Ectodermal cell (in vitro differentiated cells): ENCODE measurements at regions not wholly inside any gene's neighbourhood (a gene's known extent, or its start where the extent isn't known, plus 50 kb on each side); places are given as distances from the start of the nearest gene placed in this dataset.

Experiments used
- H3K27ac ChIP-seq: 2 replicates; pipeline ENCODE4 v1.7.0; 2013; ENCODE audit warnings: mild to moderate bottlenecking, low read depth, low read length; ENCODE audit not compliant: insufficient read depth, poor library complexity, severe bottlenecking
- H3K27me3 ChIP-seq: 2 replicates; pipeline ENCODE4 v1.7.0; 2013; ENCODE audit warnings: mild to moderate bottlenecking, low read length; ENCODE audit not compliant: insufficient read depth, control insufficient read depth, poor library complexity, severe bottlenecking
- H3K36me3 ChIP-seq: one replicate; pipeline ENCODE4 v1.7.0; 2013; ENCODE audit warnings: low read length; ENCODE audit not compliant: control insufficient read depth, insufficient read depth
- H3K4me1 ChIP-seq: one replicate; pipeline ENCODE4 v1.7.0; 2013; ENCODE audit warnings: low read length; ENCODE audit not compliant: control insufficient read depth, insufficient read depth
- H3K4me3 ChIP-seq: 2 replicates; pipeline ENCODE4 v1.7.0; 2013; ENCODE audit warnings: low read depth, low read length, control low read depth; ENCODE audit not compliant: insufficient read depth
- H3K9me3 ChIP-seq: 2 replicates; pipeline ENCODE4 v1.7.0; 2013; ENCODE audit warnings: mild to moderate bottlenecking, low read length, moderate library complexity; ENCODE audit not compliant: control insufficient read depth
- WGBS, 2 experiments: methylation state at CpG; one replicate each; pipeline ENCODE4 v1.1.7; 2013; ENCODE audit warnings: missing lambda C conversion rate in 2 of 2; 5-methylcytosine and 5-hydroxymethylcytosine counted together

DNA sequence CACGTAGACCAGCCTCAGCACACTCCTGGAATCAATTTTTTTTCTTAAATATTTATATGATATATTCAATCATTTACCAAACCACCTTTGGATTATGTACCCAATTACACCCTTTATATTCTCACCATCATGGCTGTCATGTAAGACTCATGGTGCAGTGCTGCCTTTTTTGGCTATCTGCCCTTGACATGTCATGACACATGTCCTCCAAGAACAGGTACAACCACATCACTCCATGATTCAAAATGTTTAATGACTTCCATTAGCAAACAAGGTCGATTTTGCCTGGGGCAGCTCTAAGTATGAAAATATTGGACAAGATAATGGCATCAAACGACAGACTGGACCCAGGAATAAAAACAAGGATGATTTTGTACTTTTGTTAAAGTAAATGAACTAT is 861.1 kb upstream of the ADAMTS5 start:
- Histone ChIP-seq H3K27ac (no peak overlapping the region), H3K36me3 (no peaks in the 10 kb centered on the region), H3K27me3 (no peaks in the 10 kb centered on the region), H3K4me1 (no peaks in the 10 kb centered on the region), H3K4me3 (no peak overlapping the region), H3K9me3 (no peaks in the 10 kb centered on the region)
- 94 to 95% methylated on average over 2 to 3 of the region's 3 CpGs for WGBS, 2 experiments

DNA sequence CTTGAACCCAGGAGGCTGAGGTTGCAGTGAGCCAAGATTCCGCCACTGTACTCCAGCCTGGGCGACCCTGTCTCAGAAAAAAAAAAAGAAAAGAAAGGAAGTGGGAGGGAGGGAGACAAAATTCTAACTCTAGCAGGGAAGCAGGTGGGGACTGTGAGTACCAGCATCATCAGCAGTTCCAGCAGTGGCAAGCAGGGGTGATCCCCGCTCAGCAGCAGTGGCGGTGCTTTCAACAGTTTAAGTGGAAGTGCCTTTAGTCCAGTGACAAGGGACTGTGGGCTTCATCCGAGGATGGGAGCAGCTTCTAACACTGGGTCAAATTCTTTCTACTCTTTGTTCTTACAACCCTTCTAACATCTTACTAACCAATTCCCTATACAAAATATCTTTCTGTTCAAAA is 858.1 kb upstream of the ADAMTS5 start:
- H3K36me3 ChIP-seq, result no peaks in the 10 kb centered on the region
- H3K27ac ChIP-seq, result no peak overlapping the region
- no peaks in the 10 kb centered on the region for H3K4me1 ChIP-seq
- WGBS, 2 experiments, result 84 to 89% methylated on average over 5 of the region's 5 CpGs
- H3K27me3 ChIP-seq, result no peaks in the 10 kb centered on the region
- H3K4me3 ChIP-seq, result no peak overlapping the region
- H3K9me3 ChIP-seq, result no peaks in the 10 kb centered on the region

DNA sequence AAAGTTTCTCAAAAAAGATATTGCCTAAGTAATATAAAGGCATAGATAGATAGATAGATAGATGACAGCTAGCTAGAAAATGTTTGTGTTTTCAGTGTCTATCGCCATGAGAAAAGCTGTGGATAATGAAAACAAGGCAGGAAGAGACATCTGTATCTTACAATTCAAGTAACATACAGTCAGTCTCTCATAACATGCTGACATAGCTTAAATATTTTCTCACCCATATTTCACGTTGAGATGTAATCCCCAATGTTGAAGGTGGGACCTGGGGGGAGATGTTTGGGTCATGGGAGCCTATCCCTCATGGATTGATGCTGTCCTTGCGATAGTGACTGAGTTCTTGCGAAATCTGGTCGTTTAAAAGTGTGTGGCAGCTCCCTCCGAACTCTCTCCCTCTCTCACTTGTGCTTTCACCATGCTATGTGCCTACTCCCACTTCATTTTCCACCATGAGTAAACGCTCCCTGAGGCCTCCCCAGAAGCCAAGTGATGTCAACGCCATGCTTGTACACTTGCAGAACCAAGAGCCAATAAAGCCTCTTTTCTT is 856.8 kb upstream of the ADAMTS5 start:
- 89 to 93% methylated on average over 7 to 8 of the region's 8 CpGs for WGBS, 2 experiments
- no peaks in the 10 kb centered on the region for H3K27me3 ChIP-seq

DNA sequence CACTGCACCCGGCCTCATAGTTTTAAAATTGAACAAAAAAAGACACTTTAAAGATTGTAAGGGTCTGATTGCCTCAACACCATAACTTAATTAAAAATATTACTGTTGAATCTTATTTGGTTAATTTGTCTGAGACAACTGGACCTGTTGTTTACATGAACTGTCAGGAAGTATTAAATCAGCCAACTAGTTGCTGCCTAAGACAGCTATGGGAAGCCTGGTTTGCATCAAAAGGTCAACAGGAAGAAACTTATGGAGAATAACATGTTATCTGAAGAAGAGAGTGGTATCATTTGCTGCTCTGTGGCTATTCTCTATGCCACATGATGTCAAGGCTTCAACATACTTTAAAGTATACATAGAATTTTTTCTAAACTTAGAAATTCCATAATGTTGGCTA is 853.5 kb upstream of the ADAMTS5 start:
- H3K4me3 ChIP-seq, result no peak overlapping the region
- no peak overlapping the region for H3K27ac ChIP-seq
- no peaks in the 10 kb centered on the region for H3K4me1 ChIP-seq
- H3K9me3 ChIP-seq, result no peaks in the 10 kb centered on the region
- 88% methylated on average over 1 of the region's 1 CpG; no CpG with 5 or more reads in 1 of the 2 experiments for WGBS, 2 experiments
- H3K36me3 ChIP-seq, result no peaks in the 10 kb centered on the region
- H3K27me3 ChIP-seq, result no peaks in the 10 kb centered on the region

More for the DNA sequence above, 856.8 kb upstream of the ADAMTS5 start:
- Histone ChIP-seq H3K9me3 (no peaks in the 10 kb centered on the region), H3K36me3 (no peaks in the 10 kb centered on the region), H3K4me3 (no peak overlapping the region), H3K4me1 (no peaks in the 10 kb centered on the region), H3K27ac (no peak overlapping the region)

DNA sequence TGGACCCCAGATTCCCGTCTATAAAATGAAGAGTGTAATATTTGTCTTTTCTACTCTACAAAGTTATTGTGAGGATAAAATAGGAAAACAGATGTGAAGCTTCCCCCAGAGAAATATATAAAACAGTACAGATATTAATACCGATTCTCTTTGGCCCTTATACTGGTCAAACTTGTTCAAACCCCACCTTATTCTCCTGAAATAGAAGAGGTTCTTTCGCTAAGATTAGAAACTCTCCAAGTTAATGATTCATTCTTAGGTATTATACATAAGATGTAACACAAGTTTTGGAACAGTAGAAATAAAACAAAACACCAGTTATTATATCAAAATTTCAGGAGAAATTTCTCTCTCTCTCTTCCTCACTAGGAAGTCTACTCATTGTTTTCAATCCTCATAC is 852.4 kb upstream of the ADAMTS5 start:
- WGBS, 2 experiments, result 91 to 100% methylated on average over 1 to 2 of the region's 3 CpGs
- no peak overlapping the region for H3K27ac ChIP-seq
- no peaks in the 10 kb centered on the region for H3K36me3 ChIP-seq
- H3K9me3 ChIP-seq, result no peaks in the 10 kb centered on the region
- no peaks in the 10 kb centered on the region for H3K4me1 ChIP-seq
- no peaks in the 10 kb centered on the region for H3K27me3 ChIP-seq
- H3K4me3 ChIP-seq, result no peak overlapping the region

DNA sequence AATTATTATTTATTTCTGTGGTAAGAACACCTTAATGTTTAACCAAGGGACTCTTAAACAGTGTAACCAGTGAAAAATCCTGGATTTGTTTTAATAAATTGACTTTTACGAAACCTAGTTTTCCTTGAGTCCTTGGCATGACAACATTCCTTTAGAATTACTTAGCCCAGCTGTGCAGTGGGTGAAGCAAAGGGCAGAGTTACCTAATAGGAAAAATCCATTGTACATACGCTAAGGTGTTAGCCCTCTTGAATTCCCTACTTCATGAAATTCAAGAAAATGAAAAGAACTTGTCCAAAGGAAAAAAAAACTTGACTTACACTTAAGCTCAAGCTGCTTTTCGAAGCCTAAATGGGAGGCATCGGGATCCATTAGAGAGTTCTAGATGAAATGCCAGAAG is 852.0 kb upstream of the ADAMTS5 start:
- Histone ChIP-seq H3K36me3 (no peaks in the 10 kb centered on the region), H3K27me3 (no peaks in the 10 kb centered on the region), H3K4me3 (no peak overlapping the region), H3K27ac (no peak overlapping the region), H3K9me3 (no peaks in the 10 kb centered on the region), H3K4me1 (no peaks in the 10 kb centered on the region)
- WGBS, 2 experiments, result 94 to 96% methylated on average over 4 of the region's 4 CpGs

DNA sequence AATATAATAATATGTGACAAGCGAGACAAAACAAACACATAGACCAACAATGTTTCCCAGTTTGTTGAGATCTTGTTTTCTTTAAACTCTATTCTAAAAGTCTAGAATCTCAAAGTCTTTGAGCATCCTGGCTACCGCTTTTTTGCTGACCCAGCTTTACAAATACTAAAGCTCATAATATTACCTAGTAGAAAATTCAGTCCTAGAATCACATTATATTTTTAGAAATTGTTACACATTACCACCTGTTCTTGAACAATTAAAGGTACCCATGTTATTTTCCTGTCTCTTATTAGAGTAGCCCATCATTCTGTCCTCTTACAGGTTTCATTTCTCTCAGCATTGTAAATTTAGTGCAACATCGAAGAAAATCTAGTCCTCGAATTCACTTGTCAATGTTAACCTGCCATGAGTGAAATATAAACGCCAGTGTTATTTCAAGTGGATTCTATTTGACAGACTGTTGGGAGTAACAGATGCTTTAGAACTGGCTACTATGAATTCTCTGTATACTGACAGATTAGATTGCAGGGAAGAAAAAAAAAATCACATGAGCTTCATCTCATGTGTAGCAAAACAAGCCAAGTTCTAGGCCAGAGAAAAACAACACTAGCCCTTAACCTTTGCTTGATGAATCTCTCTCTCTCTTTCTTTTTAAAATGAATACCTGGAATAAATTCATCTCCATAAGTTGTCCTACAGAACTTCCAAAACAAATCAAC is 851.2 kb upstream of the ADAMTS5 start:
- Histone ChIP-seq H3K9me3 (no peaks in the 10 kb centered on the region), H3K4me3 (no peak overlapping the region), H3K27ac (no peak overlapping the region), H3K27me3 (no peaks in the 10 kb centered on the region), H3K4me1 (no peaks in the 10 kb centered on the region), H3K36me3 (no peaks in the 10 kb centered on the region)
- WGBS, 2 experiments, result 96 to 99% methylated on average over 5 of the region's 5 CpGs

DNA sequence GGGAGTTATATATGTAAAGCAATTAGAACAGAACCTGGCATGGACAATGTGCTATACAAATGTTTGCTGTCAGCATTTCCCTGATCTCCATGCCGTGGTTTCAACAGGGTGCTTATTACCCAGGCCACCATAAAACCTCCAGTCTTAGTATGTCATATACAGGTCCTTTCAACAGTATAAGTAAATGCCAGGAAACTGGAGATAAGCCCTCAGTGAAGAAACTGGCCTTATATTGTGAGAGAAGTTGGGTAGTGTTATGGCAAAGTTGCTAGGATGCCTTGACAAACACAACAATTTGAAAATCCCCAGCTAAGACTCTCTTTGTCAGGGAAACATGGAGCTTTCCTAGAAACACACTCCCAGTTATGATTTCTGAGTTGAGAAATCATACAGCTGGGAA is 850.2 kb upstream of the ADAMTS5 start:
- no peak overlapping the region for H3K27ac ChIP-seq
- H3K9me3 ChIP-seq, result no peaks in the 10 kb centered on the region
- no peaks in the 10 kb centered on the region for H3K36me3 ChIP-seq
- WGBS, 2 experiments, result 91 to 95% methylated on average over 1 of the region's 1 CpG
- H3K27me3 ChIP-seq, result no peaks in the 10 kb centered on the region
- H3K4me3 ChIP-seq, result no peak overlapping the region
- H3K4me1 ChIP-seq, result no peaks in the 10 kb centered on the region

DNA sequence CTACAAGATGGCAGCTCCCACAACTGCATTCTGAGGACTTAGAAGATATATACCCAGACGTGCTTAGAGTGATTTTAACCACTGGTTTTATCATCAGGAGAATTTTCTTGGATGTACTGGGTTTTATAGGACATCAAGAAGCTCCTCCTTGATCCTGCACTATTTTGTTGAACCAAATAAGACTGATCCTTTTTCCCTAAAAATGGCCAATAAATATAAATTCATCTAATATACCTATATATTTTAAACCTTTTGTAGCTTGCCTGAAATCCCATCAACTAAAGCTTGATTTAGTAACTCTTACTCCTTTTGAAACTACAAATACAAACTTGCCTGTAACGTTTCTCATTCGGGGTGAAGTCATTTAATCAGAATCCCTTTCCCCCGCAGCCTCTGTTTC is 849.4 kb upstream of the ADAMTS5 start:
- Histone ChIP-seq H3K9me3 (no peaks in the 10 kb centered on the region), H3K27me3 (no peaks in the 10 kb centered on the region), H3K4me3 (no peak overlapping the region), H3K27ac (no peak overlapping the region), H3K36me3 (no peaks in the 10 kb centered on the region), H3K4me1 (no peaks in the 10 kb centered on the region)
- 89 to 90% methylated on average over 4 of the region's 4 CpGs for WGBS, 2 experiments

DNA sequence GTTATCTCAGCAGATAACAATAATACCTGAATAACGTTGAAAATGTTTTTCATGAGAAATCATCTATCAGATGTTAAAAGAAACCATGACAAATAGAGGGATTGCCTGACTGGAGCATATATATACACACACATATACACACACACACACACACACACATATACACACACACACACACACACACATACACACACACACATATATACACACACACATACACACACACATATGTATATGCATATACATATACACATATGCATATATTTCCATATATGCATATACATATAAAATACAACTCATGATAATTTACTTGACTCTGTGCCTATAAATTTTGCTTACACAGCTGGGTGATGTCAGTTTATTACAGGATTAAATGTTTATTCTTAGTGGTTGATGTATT is 847.3 kb upstream of the ADAMTS5 start:
- H3K4me3 ChIP-seq, result no peak overlapping the region
- no peaks in the 10 kb centered on the region for H3K9me3 ChIP-seq
- H3K4me1 ChIP-seq, result no peaks in the 10 kb centered on the region
- WGBS, 2 experiments, result 100% methylated on average over 1 of the region's 1 CpG; no CpG with 5 or more reads in 1 of the 2 experiments
- no peaks in the 10 kb centered on the region for H3K36me3 ChIP-seq
- H3K27ac ChIP-seq, result no peak overlapping the region
- H3K27me3 ChIP-seq, result no peaks in the 10 kb centered on the region
